ENCODE measurements at regions not wholly inside any gene's neighbourhood (a gene's known extent, or its start where the extent isn't known, plus 50 kb on each side); places are given as distances from the start of the nearest gene placed in this dataset.

DNA sequence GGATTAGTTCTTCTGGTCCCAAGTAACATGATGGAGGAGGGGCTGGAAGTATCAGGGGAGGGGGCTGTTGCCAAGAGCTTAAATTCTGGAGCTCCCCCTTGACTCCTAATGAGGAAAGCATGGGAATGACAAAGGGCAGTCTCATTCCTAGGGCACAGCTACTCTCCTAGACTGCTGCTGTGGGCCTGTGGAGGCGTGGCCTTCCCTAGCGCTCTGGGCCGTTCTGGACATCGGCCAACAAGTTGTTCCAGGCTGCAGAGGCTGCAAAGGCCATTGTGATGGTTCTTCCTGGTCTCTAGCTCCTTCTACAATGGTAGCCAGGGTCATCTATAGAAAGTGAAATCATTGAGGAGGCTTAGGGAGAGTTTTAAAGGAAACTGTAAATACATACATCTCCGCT, 916.6 kb downstream of the DIAPH3 start:
- no peaks in the 10 kb centered on the region for H3K9me3 ChIP-seq (ENCODE audit: low read length)
- peaks cover 6% of the 10 kb centered on the region for H3K4me1 ChIP-seq (ENCODE audit: insufficient read depth, low read length)
- H2AFZ ChIP-seq (ENCODE audit: low read depth, low read length), result no peak overlapping the region
- no peaks in the 10 kb centered on the region for H3K27me3 ChIP-seq (ENCODE audit: insufficient read depth, low read length)
- no peaks in the 10 kb centered on the region for H3K36me3 ChIP-seq (ENCODE audit: insufficient read depth, low read length)
- H3K4me3 ChIP-seq (ENCODE audit: low read length), result no peak overlapping the region

DNA sequence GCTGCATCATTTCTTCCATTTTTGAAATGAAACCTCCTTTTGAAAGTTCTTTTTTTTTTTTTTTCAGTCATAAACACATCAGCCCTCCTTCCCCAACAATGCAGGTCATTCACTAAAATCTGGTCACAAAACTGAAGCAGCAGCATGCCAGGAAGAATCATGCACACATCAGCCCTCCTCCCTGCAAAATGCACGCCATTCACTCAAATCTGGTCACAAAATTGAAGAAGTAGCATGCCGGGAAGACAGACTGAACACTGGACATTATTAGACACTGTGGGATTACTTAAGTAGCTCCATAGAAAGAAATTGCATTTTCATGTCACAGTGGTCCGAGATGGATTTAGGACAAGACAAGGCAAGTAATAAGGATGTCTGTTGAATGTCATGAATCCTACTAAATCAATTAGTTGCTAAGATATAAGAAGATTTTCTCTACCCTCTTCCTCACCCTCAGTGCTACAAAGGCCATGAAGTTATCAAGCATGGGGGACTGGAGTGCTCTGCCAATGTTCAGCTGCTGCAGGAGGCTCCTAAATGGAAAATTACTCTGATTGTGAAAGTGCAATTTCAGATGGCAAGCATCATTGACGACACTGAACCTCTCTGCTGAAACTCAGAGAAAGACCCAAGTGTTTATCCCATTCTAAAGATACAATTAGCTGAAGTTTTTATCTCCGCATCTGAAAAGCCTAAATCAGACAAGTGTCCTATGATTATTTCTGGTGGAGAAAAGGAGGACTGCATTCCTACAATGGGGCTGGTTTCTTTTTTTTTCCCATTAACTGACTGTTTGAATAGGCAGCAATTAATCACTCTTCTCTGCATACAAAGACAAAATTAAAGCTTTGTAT, 913.2 kb downstream of the DIAPH3 start:
- Histone ChIP-seq H3K4me1 (ENCODE audit: insufficient read depth, low read length) (peaks cover 6% of the 10 kb centered on the region), H3K27me3 (ENCODE audit: insufficient read depth, low read length) (no peaks in the 10 kb centered on the region), H3K4me3 (ENCODE audit: low read length) (no peak overlapping the region), H3K36me3 (ENCODE audit: insufficient read depth, low read length) (no peaks in the 10 kb centered on the region), H2AFZ (ENCODE audit: low read depth, low read length) (peak overlapping the region; percentile 73), H3K9me3 (ENCODE audit: low read length) (no peaks in the 10 kb centered on the region)

DNA sequence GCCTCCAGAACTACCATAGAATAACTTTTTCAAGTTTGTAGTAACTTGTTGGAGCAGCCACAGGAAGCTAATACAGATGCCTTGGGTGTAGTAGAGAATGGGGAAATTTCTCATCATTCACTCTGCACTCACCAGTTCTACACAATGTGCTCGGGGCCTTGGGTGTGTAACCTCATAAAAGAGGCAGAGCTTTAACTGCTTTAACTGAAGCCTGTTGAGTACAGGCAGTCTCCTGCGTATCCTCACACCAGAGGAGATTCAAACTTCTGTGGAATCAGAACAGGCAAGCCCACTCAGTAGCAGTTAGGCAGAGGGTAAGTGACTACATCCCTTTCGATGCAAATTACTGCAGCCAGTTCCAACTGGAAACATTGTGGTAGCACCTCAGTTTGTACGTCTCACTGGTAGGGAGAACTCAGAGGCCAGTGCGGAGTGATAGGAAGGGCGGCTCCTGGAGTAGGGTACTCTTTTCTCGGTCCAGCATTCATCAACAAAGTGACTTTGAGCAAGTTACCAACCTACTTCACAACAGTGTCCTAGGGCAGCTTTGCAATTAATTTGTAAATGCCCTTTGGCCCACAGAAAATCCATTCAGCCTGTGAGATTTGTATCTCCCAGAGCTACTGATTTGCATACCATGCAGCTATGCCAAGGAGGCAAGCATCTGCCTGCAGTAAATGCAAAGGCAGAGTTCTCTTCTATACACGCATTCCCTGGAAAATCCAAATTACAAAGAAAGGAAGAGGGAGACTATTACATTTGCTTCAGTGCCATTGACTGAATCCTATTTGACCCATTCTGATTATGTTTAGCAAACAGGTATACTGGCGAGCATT, 904.3 kb downstream of the DIAPH3 start:
- Histone ChIP-seq H3K9me3 (ENCODE audit: low read length) (no peaks in the 10 kb centered on the region), H2AFZ (ENCODE audit: low read depth, low read length) (peak overlapping the region; percentile 12), H3K27me3 (ENCODE audit: insufficient read depth, low read length) (no peaks in the 10 kb centered on the region), H3K36me3 (ENCODE audit: insufficient read depth, low read length) (no peaks in the 10 kb centered on the region), H3K4me3 (ENCODE audit: low read length) (no peak overlapping the region), H3K4me1 (ENCODE audit: insufficient read depth, low read length) (peaks cover 13% of the 10 kb centered on the region)

DNA sequence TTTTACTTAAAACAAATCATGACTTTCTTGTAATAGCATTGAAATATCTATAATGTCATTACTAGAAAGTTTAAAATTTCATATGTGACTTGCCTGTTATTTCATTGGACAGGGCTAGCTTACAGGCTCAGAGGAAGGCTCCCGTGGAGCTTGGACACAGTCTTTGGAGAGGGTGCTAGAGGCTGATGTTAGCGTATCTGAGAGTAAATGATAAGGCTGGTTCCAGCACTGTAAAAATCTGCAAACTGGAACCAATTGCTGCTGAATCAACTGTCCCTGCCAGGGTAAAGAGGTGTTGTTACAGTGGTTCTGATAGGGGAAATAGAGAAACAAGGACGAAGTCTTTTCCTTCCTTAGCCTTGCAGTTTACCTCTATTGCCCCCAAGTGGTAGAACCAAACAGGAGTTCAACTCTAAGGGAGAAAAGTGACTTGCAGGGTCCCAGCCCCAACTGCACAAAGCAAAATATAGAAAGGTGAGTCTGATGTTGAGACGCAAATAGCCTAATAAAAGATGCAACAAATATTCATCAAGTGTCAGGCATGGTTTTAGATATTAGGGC, 901.7 kb downstream of the DIAPH3 start:
- H3K9me3 ChIP-seq (ENCODE audit: low read length), result no peaks in the 10 kb centered on the region
- H3K36me3 ChIP-seq (ENCODE audit: insufficient read depth, low read length), result no peaks in the 10 kb centered on the region
- H3K4me1 ChIP-seq (ENCODE audit: insufficient read depth, low read length), result peaks cover 13% of the 10 kb centered on the region
- no peak overlapping the region for H2AFZ ChIP-seq (ENCODE audit: low read depth, low read length)
- no peaks in the 10 kb centered on the region for H3K27me3 ChIP-seq (ENCODE audit: insufficient read depth, low read length)
- no peak overlapping the region for H3K4me3 ChIP-seq (ENCODE audit: low read length)

DNA sequence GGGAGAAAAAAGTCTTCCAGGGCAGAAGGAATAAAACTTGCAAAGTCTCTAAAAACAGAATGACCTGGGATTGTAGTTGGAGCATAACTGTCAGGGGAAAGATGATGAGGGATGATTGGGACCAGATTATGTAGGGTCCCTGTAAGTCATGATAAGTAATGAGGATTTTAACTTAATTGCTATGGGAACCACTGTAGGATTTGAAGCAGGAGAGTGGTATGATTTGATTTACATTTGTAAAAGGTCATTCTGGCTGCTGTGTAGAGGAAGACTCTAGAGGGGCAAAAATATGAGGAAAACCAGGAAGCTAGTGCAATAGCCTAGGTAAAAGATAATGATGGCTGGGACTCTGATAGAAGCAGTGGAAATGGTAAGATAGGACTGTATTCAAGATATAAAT, 900.2 kb downstream of the DIAPH3 start:
- no peaks in the 10 kb centered on the region for H3K27me3 ChIP-seq (ENCODE audit: insufficient read depth, low read length)
- no peak overlapping the region for H2AFZ ChIP-seq (ENCODE audit: low read depth, low read length)
- H3K4me1 ChIP-seq (ENCODE audit: insufficient read depth, low read length), result peaks cover 13% of the 10 kb centered on the region
- no peaks in the 10 kb centered on the region for H3K36me3 ChIP-seq (ENCODE audit: insufficient read depth, low read length)
- no peaks in the 10 kb centered on the region for H3K9me3 ChIP-seq (ENCODE audit: low read length)
- H3K4me3 ChIP-seq (ENCODE audit: low read length), result no peak overlapping the region

DNA sequence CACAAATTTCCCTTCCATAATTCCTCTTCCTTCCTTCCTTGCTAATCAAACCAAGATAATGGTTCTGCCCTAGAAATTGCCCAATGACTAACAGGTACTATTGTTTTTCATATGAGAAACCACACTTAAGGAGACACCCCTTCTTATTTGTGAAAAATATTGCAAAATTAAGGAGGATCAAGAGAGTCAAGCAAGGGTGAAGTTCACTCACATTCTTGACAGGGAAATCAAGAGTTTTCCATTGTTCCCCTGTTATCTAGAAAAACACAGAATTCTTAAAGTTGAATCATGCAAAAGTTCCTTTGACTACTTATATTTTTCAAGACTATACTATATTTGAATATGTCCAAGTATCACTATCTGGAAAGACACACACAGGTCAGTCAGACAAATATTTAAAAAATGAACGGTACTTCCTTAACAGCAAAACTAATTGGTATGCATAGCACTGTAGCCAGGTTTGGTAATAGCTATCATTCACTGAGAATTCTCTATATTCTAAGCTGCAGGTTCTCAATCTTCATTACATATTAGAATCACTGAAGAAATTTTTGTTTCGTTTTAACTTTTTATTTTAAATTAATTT, 897.2 kb downstream of the DIAPH3 start:
- no peak overlapping the region for H2AFZ ChIP-seq (ENCODE audit: low read depth, low read length)
- H3K9me3 ChIP-seq (ENCODE audit: low read length), result no peaks in the 10 kb centered on the region
- H3K4me3 ChIP-seq (ENCODE audit: low read length), result no peak overlapping the region
- H3K4me1 ChIP-seq (ENCODE audit: insufficient read depth, low read length), result no peaks in the 10 kb centered on the region
- H3K27me3 ChIP-seq (ENCODE audit: insufficient read depth, low read length), result no peaks in the 10 kb centered on the region
- no peaks in the 10 kb centered on the region for H3K36me3 ChIP-seq (ENCODE audit: insufficient read depth, low read length)

DNA sequence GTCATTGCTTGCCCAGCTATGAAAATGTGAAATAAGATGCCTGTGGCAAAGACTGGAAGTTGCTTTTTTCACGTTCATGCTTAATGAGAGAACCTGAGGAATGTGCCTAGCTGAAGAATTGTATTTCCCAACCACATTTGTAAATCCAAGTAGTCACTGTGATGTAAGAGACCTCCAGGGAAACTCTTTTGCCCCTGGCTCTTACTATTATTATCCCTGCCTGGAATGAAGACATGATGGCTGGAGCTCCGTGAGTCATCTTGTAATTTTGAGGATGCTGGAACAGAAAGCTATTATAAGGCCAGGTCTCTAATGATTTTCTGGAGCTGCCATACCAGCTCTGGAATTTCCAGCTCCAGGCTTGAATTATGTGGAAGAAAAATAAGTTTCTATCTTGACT, 894.3 kb downstream of the DIAPH3 start:
- Histone ChIP-seq H2AFZ (ENCODE audit: low read depth, low read length) (no peak overlapping the region), H3K4me1 (ENCODE audit: insufficient read depth, low read length) (no peaks in the 10 kb centered on the region), H3K9me3 (ENCODE audit: low read length) (no peaks in the 10 kb centered on the region), H3K27me3 (ENCODE audit: insufficient read depth, low read length) (no peaks in the 10 kb centered on the region), H3K36me3 (ENCODE audit: insufficient read depth, low read length) (no peaks in the 10 kb centered on the region), H3K4me3 (ENCODE audit: low read length) (no peak overlapping the region)

DNA sequence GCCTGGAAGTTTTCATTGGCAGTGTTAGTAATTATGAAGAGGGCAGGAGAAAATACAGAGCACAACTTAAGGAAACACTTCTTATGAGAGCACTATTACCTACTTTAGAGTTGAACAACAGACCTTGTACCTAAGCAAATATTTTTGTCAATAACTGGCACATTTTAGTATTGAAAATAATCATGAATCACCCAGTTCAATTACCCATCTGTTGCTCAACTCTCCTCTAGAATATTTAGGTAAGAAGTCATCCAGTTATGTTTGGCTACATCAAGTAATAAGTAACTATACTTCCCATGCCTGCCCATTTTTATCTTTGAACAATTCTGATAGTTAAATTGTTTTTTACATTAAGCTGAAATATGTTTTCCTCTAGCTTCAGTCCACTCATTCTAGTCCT, 893.4 kb downstream of the DIAPH3 start:
- Histone ChIP-seq H3K36me3 (ENCODE audit: insufficient read depth, low read length) (no peaks in the 10 kb centered on the region), H2AFZ (ENCODE audit: low read depth, low read length) (no peak overlapping the region), H3K4me3 (ENCODE audit: low read length) (no peak overlapping the region)

DNA sequence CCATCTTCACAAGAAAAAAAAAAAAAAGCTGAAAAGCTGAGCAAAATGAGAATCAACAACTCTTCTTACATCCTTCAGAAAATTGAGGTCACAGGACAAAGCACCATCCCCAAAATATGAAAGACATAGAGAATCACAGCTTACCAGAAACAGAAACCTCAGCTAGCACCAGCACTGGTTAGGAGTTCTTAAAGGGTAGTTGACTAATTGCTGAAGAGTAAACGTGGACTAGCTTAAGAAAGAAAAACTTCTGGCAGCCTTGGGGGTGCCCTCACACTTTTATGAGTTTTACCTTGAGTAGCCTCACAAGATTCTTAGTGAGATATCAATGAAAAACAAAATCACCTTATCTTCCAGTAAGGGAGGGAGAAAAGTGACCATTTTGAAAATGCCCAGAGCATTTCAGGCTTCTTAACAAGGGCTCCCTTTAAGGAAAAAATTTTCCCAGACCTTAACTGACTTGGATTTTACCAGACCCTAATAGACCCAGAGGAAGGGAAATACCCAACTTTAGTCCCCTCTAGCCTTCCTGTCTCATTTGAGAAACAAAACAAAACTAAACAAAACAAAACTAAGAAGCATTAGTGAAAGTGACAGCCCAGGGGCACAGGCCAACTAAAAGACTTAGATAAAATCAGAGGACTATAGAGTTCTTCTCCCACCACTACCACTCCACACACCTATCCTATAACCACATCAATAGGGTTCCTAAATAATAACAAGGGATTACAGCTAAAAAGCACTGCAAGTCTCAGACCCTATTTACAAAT, 888.6 kb downstream of the DIAPH3 start:
- Histone ChIP-seq H3K9me3 (ENCODE audit: low read length) (no peaks in the 10 kb centered on the region), H3K4me1 (ENCODE audit: insufficient read depth, low read length) (peaks cover 18% of the 10 kb centered on the region), H3K4me3 (ENCODE audit: low read length) (no peak overlapping the region), H2AFZ (ENCODE audit: low read depth, low read length) (no peak overlapping the region), H3K36me3 (ENCODE audit: insufficient read depth, low read length) (no peaks in the 10 kb centered on the region), H3K27me3 (ENCODE audit: insufficient read depth, low read length) (no peaks in the 10 kb centered on the region)

More for the DNA sequence above, 893.4 kb downstream of the DIAPH3 start:
- Histone ChIP-seq H3K4me1 (ENCODE audit: insufficient read depth, low read length) (no peaks in the 10 kb centered on the region), H3K27me3 (ENCODE audit: insufficient read depth, low read length) (no peaks in the 10 kb centered on the region), H3K9me3 (ENCODE audit: low read length) (no peaks in the 10 kb centered on the region)

DNA sequence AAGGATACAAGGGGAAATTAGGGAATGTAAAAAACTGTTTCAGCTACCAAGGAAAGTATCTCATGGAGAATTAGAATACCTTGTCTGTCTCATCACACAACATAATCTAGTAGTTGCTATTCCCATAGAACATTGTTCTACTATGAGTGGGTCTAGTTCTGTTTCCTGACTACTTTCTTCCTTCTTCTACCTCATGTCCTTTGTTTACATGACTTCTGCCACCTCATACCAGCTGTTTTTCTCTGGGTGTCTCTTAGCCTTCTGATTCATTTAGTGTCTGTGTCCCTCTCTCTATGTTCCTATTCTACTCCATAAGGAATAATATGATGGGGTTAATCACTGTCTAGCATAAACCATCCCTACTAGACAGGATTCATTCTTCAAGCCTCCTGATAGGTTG, 887.3 kb downstream of the DIAPH3 start:
- no peaks in the 10 kb centered on the region for H3K27me3 ChIP-seq (ENCODE audit: insufficient read depth, low read length)
- H3K36me3 ChIP-seq (ENCODE audit: insufficient read depth, low read length), result no peaks in the 10 kb centered on the region
- peaks cover 27% of the 10 kb centered on the region for H3K4me1 ChIP-seq (ENCODE audit: insufficient read depth, low read length)

DNA sequence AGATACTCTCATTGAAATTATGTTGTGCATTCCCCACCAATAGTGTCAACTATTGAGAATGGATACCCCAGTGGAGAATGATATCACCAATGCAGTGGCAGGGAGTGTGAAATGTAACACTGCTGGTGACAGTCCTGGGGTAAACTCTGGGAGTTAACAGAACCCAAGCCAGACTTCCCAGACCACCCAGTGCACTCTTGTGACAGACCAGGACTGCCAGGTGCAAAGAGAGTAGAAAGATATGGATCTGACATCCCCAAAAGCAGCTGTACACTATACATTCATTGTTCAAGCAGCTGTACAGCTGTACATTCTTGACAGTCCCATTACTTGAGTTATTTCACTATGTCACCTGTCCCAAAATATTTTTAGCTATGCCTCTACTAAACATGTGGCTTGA, 886.6 kb downstream of the DIAPH3 start:
- H3K4me3 ChIP-seq (ENCODE audit: low read length), result no peak overlapping the region
- H3K36me3 ChIP-seq (ENCODE audit: insufficient read depth, low read length), result no peaks in the 10 kb centered on the region
- no peaks in the 10 kb centered on the region for H3K9me3 ChIP-seq (ENCODE audit: low read length)
- no peaks in the 10 kb centered on the region for H3K27me3 ChIP-seq (ENCODE audit: insufficient read depth, low read length)
- H2AFZ ChIP-seq (ENCODE audit: low read depth, low read length), result no peak overlapping the region
- H3K4me1 ChIP-seq (ENCODE audit: insufficient read depth, low read length), result peaks cover 27% of the 10 kb centered on the region

More for the DNA sequence above, 887.3 kb downstream of the DIAPH3 start:
- no peak overlapping the region for H3K4me3 ChIP-seq (ENCODE audit: low read length)
- H2AFZ ChIP-seq (ENCODE audit: low read depth, low read length), result no peak overlapping the region
- no peaks in the 10 kb centered on the region for H3K9me3 ChIP-seq (ENCODE audit: low read length)

DNA sequence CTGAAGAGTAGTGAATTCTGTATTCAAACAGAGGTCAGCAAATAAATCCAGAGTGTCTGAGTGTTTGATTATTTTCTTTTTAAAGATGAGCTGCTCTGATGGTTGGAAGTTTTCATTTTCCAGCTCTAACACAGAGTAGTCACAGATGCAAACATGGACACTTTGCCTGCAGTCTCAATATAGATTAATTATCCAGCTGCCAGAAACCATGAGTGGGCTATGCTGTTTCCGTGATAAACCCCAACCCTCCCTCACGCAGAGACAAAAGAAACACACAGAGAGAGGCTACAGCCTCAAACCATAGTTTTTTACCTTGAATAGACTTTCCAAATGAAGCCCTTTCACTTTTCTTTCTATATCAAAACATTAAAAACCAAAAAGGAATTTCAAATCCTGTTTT, 884.7 kb downstream of the DIAPH3 start:
- H3K27me3 ChIP-seq (ENCODE audit: insufficient read depth, low read length), result no peaks in the 10 kb centered on the region
- no peaks in the 10 kb centered on the region for H3K9me3 ChIP-seq (ENCODE audit: low read length)
- H3K36me3 ChIP-seq (ENCODE audit: insufficient read depth, low read length), result no peaks in the 10 kb centered on the region
- peaks cover 27% of the 10 kb centered on the region for H3K4me1 ChIP-seq (ENCODE audit: insufficient read depth, low read length)
- H2AFZ ChIP-seq (ENCODE audit: low read depth, low read length), result peak overlapping the region; percentile 37
- H3K4me3 ChIP-seq (ENCODE audit: low read length), result no peak overlapping the region
